Ectodermal cell (in vitro differentiated cells): ENCODE measurements at regions not wholly inside any gene's neighbourhood (a gene's known extent, or its start where the extent isn't known, plus 50 kb on each side); places are given as distances from the start of the nearest gene placed in this dataset.

Source experiments
- H3K27ac ChIP-seq: 2 replicates; pipeline ENCODE4 v1.7.0; 2013; ENCODE audit warnings: mild to moderate bottlenecking, low read depth, low read length; ENCODE audit not compliant: insufficient read depth, poor library complexity, severe bottlenecking
- H3K27me3 ChIP-seq: 2 replicates; pipeline ENCODE4 v1.7.0; 2013; ENCODE audit warnings: mild to moderate bottlenecking, low read length; ENCODE audit not compliant: insufficient read depth, control insufficient read depth, poor library complexity, severe bottlenecking
- H3K36me3 ChIP-seq: one replicate; pipeline ENCODE4 v1.7.0; 2013; ENCODE audit warnings: low read length; ENCODE audit not compliant: control insufficient read depth, insufficient read depth
- H3K4me1 ChIP-seq: one replicate; pipeline ENCODE4 v1.7.0; 2013; ENCODE audit warnings: low read length; ENCODE audit not compliant: control insufficient read depth, insufficient read depth
- H3K4me3 ChIP-seq: 2 replicates; pipeline ENCODE4 v1.7.0; 2013; ENCODE audit warnings: low read depth, low read length, control low read depth; ENCODE audit not compliant: insufficient read depth
- H3K9me3 ChIP-seq: 2 replicates; pipeline ENCODE4 v1.7.0; 2013; ENCODE audit warnings: mild to moderate bottlenecking, low read length, moderate library complexity; ENCODE audit not compliant: control insufficient read depth
- WGBS, 2 experiments: methylation state at CpG; one replicate each; pipeline ENCODE4 v1.1.7; 2013; ENCODE audit warnings: missing lambda C conversion rate in 2 of 2; 5-methylcytosine and 5-hydroxymethylcytosine counted together

GRCh38 chr22:48706934-48707762, 1120.5 kb downstream of the BRD1 start:
- H3K36me3 ChIP-seq: no peaks in the 10 kb centered on the region
- H3K4me1 ChIP-seq: peaks cover 26% of the 10 kb centered on the region
- no peak overlapping the region for H3K27ac ChIP-seq
- H3K4me3 ChIP-seq: no peak overlapping the region
- H3K9me3 ChIP-seq: no peaks in the 10 kb centered on the region
- H3K27me3 ChIP-seq: no peaks in the 10 kb centered on the region
- 75 to 78% methylated on average over 15 of the region's 15 CpGs for WGBS, 2 experiments

- Histone ChIP-seq H3K27me3 (no peaks in the 10 kb centered on the region), H3K36me3 (no peaks in the 10 kb centered on the region), H3K9me3 (no peaks in the 10 kb centered on the region), H3K4me3 (no peak overlapping the region), H3K4me1 (peaks cover 36% of the 10 kb centered on the region), H3K27ac (no peak overlapping the region)
- WGBS, 2 experiments: 88 to 91% methylated on average over 16 of the region's 16 CpGs
These were observed 1121.6 kb downstream of the BRD1 start for GRCh38 chr22:48705917-48706605.

- Histone ChIP-seq H3K9me3 (no peaks in the 10 kb centered on the region), H3K27ac (no peak overlapping the region), H3K36me3 (no peaks in the 10 kb centered on the region), H3K27me3 (no peaks in the 10 kb centered on the region), H3K4me1 (peaks cover 36% of the 10 kb centered on the region), H3K4me3 (no peak overlapping the region)
- WGBS, 2 experiments: 74 to 79% methylated on average over 18 of the region's 18 CpGs
These were observed 1122.3 kb downstream of the BRD1 start for GRCh38 chr22:48705159-48705916.

- no peaks in the 10 kb centered on the region for H3K9me3 ChIP-seq
- H3K4me3 ChIP-seq: no peak overlapping the region
- H3K4me1 ChIP-seq: peaks cover 40% of the 10 kb centered on the region
- no peaks in the 10 kb centered on the region for H3K27me3 ChIP-seq
- WGBS, 2 experiments: 91% methylated on average over 13 of the region's 13 CpGs
- H3K36me3 ChIP-seq: no peaks in the 10 kb centered on the region
- H3K27ac ChIP-seq: no peak overlapping the region
These were observed 1123.3 kb downstream of the BRD1 start for GRCh38 chr22:48704335-48704734.

GRCh38 chr22:48703265-48703941, 1124.3 kb downstream of the BRD1 start:
- Histone ChIP-seq H3K4me3 (no peak overlapping the region), H3K36me3 (no peaks in the 10 kb centered on the region), H3K27ac (no peak overlapping the region), H3K27me3 (no peaks in the 10 kb centered on the region), H3K9me3 (no peaks in the 10 kb centered on the region), H3K4me1 (peaks cover 40% of the 10 kb centered on the region)
- WGBS, 2 experiments: 96% methylated on average over 17 of the region's 17 CpGs

GRCh38 chr22:48702573-48703264, 1125.0 kb downstream of the BRD1 start:
- H3K27ac ChIP-seq: peak overlapping the region; percentile 65
- no peaks in the 10 kb centered on the region for H3K36me3 ChIP-seq
- no peaks in the 10 kb centered on the region for H3K9me3 ChIP-seq
- no peaks in the 10 kb centered on the region for H3K27me3 ChIP-seq
- 76 to 78% methylated on average over 26 of the region's 26 CpGs for WGBS, 2 experiments
- no peak overlapping the region for H3K4me3 ChIP-seq
- peaks cover 40% of the 10 kb centered on the region for H3K4me1 ChIP-seq

- Histone ChIP-seq H3K27me3 (no peaks in the 10 kb centered on the region), H3K27ac (no peak overlapping the region), H3K9me3 (no peaks in the 10 kb centered on the region), H3K36me3 (no peaks in the 10 kb centered on the region), H3K4me1 (peaks cover 40% of the 10 kb centered on the region), H3K4me3 (no peak overlapping the region)
- 90 to 92% methylated on average over 23 of the region's 23 CpGs for WGBS, 2 experiments
These were observed 1126.2 kb downstream of the BRD1 start for GRCh38 chr22:48701296-48702030.

GRCh38 chr22:48700566-48701295, 1126.9 kb downstream of the BRD1 start:
- peaks cover 39% of the 10 kb centered on the region for H3K4me1 ChIP-seq
- no peak overlapping the region for H3K27ac ChIP-seq
- H3K36me3 ChIP-seq: no peaks in the 10 kb centered on the region
- no peaks in the 10 kb centered on the region for H3K27me3 ChIP-seq
- WGBS, 2 experiments: 89% methylated on average over 19 of the region's 19 CpGs
- no peaks in the 10 kb centered on the region for H3K9me3 ChIP-seq
- H3K4me3 ChIP-seq: no peak overlapping the region
